ENCODE measurements at regions not wholly inside any gene's neighbourhood (a gene's known extent, or its start where the extent isn't known, plus 50 kb on each side); places are given as distances from the start of the nearest gene placed in this dataset.

DNA sequence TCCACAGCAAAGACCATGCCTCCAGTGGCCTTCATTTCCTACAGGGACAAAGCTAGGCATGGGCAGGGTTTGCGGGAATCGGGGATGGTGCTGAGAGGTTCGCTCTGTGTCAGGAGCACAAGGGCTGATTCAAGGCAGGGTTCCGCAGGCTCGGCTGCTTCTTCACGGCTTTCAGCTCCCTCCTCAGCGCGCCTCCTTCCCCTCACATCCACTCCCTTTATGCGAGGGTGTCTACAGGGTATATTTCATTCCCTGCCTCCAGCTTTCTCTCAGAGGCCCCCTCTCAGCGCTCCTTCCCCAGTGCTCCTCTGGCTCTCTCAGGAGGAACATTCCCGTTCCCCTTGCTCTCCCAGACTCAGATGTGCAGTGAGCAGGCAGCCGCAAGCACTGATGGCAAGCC lies 78.7 kb upstream of the ASB18 start:
- no peaks in the 10 kb centered on the region for H3K36me3 ChIP-seq
- TF ChIP-seq POLR2A (IDR thresholded peaks at IDR 0.05) = no peak
- TF ChIP-seq, protein P1, sequence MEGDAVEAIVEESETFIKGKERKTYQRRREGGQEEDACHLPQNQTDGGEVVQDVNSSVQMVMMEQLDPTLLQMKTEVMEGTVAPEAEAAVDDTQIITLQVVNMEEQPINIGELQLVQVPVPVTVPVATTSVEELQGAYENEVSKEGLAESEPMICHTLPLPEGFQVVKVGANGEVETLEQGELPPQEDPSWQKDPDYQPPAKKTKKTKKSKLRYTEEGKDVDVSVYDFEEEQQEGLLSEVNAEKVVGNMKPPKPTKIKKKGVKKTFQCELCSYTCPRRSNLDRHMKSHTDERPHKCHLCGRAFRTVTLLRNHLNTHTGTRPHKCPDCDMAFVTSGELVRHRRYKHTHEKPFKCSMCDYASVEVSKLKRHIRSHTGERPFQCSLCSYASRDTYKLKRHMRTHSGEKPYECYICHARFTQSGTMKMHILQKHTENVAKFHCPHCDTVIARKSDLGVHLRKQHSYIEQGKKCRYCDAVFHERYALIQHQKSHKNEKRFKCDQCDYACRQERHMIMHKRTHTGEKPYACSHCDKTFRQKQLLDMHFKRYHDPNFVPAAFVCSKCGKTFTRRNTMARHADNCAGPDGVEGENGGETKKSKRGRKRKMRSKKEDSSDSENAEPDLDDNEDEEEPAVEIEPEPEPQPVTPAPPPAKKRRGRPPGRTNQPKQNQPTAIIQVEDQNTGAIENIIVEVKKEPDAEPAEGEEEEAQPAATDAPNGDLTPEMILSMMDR (IDR thresholded peaks at IDR 0.05) = no peak
- intact Hi-C loops (cut with DNase I) = loop anchor here in 4 of 10 donors (2.0 to 10.0 kb wide), 4 partner anchors 172 to 718 kb away; partner anchors contain the start of gene ACKR3 (in 2 of the 4)
- no peaks in the 10 kb centered on the region for H3K27me3 ChIP-seq
- H3K9me3 ChIP-seq = no peaks in the 10 kb centered on the region
- H3K4me1 ChIP-seq = peaks cover 0 to 51% (median 13%) of the 10 kb centered on the region in 12 donors
- 93 to 96% (median 94%) methylated on average over 12 of the region's 12 CpGs for WGBS, 4 donors
- peak overlapping the region in 3 of 12 donors; percentile 6 to 52 (median 34) for H3K27ac ChIP-seq
- ATAC-seq = no peak
- H3K4me3 ChIP-seq = no peak overlapping the region
- DNase-seq = no peak

DNA sequence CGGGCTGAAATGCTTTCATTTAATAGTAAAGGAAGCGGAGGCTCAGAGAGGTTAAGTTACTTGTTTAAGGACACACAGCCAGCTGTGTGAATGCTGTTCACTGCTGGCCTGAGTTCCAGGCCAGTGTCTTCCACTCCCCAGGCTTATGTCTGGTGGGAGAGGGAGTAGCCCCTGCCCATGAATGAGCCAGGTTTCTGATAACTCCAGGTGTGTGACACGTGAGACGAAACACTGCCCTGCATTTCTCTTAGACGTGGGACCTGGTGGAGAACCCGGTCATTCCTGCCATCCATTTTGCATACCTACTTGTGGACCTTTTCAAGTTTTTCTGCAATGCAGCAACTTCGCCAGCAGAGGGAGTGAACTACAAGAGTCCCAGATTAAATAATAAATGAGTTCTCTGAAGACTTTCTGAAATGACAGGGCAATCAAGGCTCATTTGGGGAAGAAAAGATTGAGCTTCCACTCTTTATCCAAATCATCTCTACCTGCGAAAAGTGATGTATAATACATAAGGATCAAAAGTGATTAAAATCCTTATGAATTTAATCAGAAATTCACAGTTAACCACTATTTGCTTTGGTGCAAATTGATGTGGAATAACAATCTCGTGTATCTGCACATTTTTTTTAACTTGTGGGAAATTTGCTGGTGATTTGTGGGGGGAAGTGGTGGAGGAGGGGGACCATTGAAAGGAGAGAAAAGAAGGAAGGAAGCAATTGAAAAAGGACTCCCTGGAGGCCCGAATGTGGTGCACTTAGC lies 79.4 kb upstream of the ASB18 start:
- H3K36me3 ChIP-seq = no peaks in the 10 kb centered on the region
- TF ChIP-seq, protein P1 (IDR thresholded peaks at IDR 0.05) = peak; percentile 67 to 86 (median 81)
- TF ChIP-seq POLR2A (IDR thresholded peaks at IDR 0.05) = no peak
- intact Hi-C loops (cut with DNase I) = loop anchor here in 4 of 10 donors (2.0 to 10.0 kb wide), 4 partner anchors 171 to 717 kb away; partner anchors contain the start of gene ACKR3 (in 2 of the 4)
- H3K27me3 ChIP-seq = no peaks in the 10 kb centered on the region
- no peak overlapping the region for H3K27ac ChIP-seq
- H3K4me1 ChIP-seq = peaks cover 0 to 45% (median 9%) of the 10 kb centered on the region in 12 donors
- no peak overlapping the region for H3K4me3 ChIP-seq
- DNase-seq (peak in 3 of 5 donors; percentile 45 to 57 (median 53)), ATAC-seq (no peak)
- 36 to 49% (median 38%) methylated on average over 8 to 10 of the region's 10 CpGs for WGBS, 4 donors
- no peaks in the 10 kb centered on the region for H3K9me3 ChIP-seq

DNA sequence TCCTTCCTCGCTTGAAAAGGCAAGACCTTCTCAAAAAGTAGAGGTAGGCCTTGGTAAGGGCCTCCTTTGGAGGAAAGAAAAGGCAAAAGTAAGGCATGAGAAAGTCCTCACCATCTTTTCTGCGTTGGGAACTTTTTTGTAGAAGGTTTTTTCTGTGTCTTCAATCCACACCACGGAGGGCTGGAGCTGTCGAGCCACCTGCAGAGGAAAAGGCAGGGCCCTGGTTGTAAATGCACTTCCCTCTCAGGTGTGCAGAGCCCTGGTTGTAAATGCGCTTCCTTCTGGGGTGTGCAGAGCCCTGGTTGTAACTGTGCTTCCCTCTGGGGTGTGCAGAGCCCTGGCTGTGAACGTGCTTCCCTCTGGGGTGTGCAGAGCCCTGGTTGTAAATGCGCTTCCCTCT lies 80.2 kb upstream of the ASB18 start:
- intact Hi-C loops (cut with DNase I) = loop anchor here in 3 of 10 donors (5.0 to 10.0 kb wide), 3 partner anchors 170 to 223 kb away; partner anchors contain the start of gene ACKR3 (in 2 of the 3)
- Histone ChIP-seq H3K36me3 (no peaks in the 10 kb centered on the region), H3K27ac (no peak overlapping the region), H3K4me1 (peaks cover 0 to 36% (median 5%) of the 10 kb centered on the region in 12 donors), H3K27me3 (no peaks in the 10 kb centered on the region), H3K9me3 (no peaks in the 10 kb centered on the region), H3K4me3 (no peak overlapping the region)
- 80 to 89% (median 86%) methylated on average over 7 of the region's 7 CpGs for WGBS, 4 donors
- no peak for ATAC-seq
- DNase-seq = no peak
- TF ChIP-seq, protein P1 (IDR thresholded peaks at IDR 0.05) = no peak
- TF ChIP-seq POLR2A (IDR thresholded peaks at IDR 0.05) = no peak

- DNase-seq (no peak), ATAC-seq (no peak)
- H3K27me3 ChIP-seq = no peaks in the 10 kb centered on the region
- H3K4me3 ChIP-seq = no peak overlapping the region
- H3K27ac ChIP-seq = no peak overlapping the region
- 87 to 92% (median 91%) methylated on average over 12 to 18 of the region's 18 CpGs for WGBS, 4 donors
- intact Hi-C loops (cut with DNase I) = loop anchor here in 2 of 10 donors (10.0 kb wide), 2 partner anchors 170 to 220 kb away; partner anchors contain the start of gene ACKR3 (in 1 of the 2)
- no peaks in the 10 kb centered on the region for H3K9me3 ChIP-seq
- peaks cover 0 to 29% (median 5%) of the 10 kb centered on the region in 12 donors for H3K4me1 ChIP-seq
- H3K36me3 ChIP-seq = no peaks in the 10 kb centered on the region
- TF ChIP-seq POLR2A (IDR thresholded peaks at IDR 0.05) = no peak
- TF ChIP-seq, protein P1 (IDR thresholded peaks at IDR 0.05) = no peak
These were observed 81.0 kb upstream of the ASB18 start for GRCh38 chr2:236345081-236345714.
